GM19455 (cell line): ENCODE measurements at regions not wholly inside any gene's neighbourhood (a gene's known extent, or its start where the extent isn't known, plus 50 kb on each side); places are given as distances from the start of the nearest gene placed in this dataset.
"Not testable (repeated sequence)": the region's sequence is repeated elsewhere in the genome, so short reads cannot be mapped to it uniquely, and the experiment has no call there.

Source experiments
- ATAC-seq: cut with Tn5 transposase; IDR thresholded peaks from one replicate; pipeline ENCODE4 v1.9.1; 2021; ENCODE audit not compliant: unreplicated experiment

DNA sequence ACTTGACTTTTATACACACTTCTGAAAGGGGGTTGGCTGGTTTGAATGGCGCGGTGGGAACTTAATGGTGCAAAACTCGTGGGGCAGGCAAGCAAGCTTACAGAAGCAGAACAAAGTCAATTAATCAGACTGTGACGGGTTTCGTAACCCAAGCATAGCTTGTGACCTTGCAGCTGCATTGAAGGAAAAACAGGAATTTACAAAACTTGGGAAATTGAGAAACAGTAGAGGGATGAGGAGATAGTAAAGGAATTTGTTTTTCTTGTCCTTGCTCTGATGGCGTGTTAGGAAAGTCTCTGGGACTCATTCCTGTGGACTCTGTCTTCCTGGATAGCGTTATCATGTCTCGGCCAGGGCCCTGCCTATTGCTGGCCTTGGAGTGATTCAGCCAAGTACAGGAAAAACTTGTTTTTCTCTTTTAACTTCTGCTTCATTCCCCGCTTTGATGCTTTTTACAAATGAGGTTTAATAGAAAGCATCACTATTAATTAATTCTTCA, 220.0 kb upstream of the KCND2 start:
- no peak for ATAC-seq

DNA sequence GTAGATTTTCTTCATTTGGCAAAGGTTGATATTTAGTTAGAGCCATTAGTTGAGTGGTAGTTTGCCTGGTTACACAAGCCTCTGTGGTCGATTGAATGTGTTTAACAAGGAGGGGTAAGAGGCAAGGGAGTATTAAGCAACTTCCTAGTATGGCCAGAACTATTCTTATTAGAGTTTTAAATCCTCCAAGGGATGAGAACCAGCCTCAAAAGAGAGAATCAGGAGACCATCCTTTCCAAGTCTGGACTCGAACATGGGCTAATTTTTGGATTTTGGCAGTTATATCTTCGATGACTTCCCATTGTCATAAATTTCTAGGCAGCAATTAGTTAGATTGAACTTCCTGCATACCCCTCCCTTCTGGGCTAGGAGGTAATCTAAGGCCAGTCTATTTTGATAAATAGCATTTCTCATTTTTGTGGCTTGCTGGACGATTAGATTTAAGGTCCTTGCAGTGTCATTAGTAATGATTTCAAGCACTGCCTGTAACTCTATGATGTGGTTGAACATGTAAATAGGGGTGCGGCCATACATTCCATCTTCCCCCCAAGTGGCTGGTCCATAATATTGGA, 219.5 kb upstream of the KCND2 start:
- ATAC-seq: no peak

DNA sequence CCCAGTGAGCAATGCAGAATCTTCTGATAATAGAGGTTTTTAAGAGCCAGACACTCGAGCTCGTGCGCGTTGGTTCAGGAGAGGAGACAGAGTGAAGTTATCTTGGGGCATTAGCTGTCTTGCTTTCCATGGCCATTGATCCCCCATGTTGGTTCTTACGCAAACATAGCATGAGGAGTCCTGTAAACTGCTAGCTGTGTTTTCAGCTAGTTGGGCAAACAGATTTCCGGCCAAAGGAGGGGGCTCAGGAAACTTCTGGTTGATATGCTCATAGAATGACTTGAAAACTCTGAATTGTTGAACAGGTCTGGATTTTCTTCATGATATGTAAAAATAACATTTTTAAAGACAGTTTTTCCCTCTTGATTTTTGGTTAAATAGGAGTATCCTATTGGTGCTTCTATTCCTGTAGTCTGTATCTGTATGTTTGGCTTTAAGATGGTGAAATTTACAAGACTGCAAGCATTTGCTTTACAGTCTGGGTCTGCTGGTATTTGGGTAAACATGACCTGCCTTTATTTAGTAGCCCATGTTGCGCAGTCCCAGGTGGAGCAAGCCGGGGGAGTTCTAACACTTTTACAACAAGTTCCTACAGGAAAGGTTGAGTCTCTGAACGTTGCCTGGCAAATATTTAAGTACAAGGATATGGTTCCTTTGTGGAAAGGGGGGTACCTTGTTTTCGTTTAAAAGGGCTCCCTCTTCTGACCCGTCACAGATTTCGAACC, 218.4 kb upstream of the KCND2 start:
- ATAC-seq: no peak

DNA sequence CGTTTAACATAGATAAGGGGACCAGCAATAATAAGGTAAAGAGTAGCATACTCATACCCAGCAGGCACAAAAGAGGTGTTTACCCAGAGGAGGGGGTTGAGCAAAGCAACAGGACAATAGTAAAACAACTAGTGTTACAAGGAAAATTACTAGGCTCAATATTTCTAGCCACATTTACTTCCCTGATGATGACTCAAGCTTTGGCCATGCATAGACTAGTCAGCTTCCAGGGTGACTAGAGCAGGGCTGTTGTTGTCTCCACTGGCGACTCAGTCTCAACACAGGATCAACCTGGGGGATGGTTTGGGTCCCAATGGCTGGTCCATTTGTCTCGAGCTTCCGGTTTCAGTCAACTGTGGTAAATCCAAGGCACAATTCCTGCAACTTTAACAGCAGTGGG, 217.7 kb upstream of the KCND2 start:
- ATAC-seq: no peak

DNA sequence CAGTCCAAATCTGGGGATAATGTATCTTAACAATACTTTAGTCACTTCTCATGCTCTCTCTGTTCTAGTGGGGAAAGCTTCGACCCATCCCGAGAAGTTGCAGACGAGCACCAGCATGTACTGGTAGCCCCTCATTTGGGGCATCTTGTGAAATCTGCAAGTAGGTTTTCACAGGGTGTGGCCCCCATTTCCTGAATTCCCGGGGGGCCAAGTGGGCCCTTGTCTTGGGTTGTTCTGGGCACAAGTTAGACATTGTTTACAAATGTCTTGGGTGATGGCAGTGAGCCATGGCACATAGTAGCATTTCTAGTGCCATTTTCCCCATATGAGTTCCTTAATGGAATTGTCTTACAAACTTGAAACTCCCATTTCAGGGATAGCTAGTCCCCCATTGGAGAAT, 216.7 kb upstream of the KCND2 start:
- ATAC-seq: no peak

DNA sequence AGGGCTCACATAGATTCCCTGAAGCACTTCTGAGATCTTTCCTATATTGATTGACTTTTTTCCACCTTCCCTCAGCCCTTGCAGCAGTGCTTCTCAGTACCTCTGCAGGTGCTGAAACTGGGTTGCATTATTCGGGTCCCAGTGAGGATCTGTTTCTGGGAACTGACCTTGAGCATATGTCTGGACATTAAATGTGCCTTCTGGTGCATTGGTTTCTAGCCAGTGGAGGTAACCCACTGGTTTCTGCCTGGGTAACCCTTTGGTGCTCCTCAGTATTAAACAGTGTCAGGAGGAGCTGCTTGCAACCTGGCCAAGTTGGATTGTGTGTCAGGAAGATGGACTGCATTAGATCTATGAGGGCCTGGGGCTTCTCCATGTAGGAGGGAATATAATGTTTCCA, 213.3 kb upstream of the KCND2 start:
- ATAC-seq: no peak

DNA sequence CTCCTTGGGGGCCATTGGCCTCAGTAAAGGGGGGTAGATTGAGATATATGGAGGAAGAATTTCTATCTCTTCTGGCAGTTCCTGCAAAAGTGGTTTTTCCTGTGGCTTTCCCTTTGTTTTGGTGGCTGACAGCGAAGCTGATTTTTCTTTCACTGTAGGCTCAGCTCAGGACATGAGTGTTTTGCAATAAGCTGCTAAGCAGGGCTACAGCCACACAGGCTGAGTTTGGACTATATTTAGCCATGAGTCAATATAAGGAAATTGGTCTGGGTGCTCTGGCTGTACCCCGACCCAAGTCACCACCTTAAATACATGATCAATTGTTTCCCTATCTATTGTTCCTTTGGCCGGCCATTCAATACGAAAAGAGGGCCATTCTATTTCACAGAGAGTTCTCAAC, 212.7 kb upstream of the KCND2 start:
- ATAC-seq: no peak

DNA sequence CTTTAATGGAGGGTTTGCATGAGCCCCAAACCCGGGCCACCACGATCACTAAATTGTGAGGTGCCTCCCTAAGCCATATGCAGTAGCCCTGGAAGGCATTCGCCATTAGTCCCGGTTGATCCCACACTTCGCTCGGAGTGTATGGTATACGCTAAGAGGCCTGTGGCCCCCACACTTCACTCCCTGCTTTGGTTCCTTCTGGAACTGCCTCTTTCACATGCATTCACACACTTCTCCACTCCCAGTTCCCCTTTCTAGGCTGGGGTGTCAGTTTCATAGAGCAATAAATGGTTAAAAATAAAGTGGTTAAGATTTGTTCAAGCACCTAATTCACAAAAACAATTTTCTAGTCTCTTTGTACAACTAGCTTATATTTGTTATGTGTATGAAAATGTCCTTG, 212.1 kb upstream of the KCND2 start:
- ATAC-seq: no peak

DNA sequence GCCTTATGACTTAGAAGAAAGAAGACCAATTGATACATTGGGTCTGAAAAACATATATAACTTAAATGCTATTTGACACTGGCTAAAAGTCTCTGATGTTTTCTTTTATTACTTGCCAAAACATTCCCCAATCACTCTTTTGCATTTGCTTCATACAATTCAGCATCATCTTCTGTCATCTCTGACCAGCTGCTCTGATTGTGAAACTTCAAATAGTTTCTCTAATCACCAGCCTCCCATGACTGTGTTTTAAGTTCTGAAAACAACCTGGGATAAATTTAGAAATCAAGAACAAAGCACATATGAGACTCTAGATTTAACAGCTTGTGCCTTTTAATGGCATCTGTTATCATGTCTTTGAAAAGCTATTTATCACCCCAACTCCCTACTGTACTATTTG, 208.4 kb upstream of the KCND2 start:
- ATAC-seq: peak; percentile 78

DNA sequence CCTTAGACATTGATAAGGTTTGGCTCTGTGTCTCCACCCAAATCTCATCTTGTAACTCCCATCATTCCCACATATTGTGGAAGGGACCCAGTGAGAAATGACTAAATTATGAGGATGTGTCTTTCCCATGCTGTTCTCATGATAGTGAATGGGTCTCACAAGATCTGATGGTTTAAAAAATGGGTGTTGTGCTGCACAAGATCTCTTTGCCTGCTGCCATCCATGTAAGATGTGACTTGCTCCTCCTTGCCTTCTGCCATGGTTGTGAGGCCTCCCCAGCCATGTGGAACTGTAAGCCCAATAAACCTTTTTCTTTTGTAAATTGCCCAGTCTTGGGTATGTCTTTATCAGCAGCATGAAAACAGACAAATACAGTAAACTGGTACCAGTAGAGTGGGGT, 206.1 kb upstream of the KCND2 start:
- ATAC-seq: not testable (repeated sequence)

DNA sequence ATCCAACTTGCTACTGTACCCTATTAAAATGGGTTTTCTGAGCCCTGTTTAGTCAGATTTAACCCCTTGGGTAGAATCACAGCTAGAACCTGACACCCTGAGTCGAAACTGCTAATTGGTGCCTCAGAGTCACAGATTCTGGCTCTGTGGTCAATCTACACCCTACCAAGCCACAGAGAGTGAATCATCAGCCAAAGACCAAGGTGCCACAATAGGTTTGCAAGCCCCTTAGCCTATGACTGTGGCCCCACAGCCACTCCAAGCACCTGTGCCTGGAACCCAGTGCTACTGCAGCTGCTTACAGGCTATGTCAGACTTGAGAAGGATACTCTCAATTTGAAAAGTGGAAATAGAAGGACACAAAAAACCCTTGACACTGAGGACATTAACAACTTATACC, 202.8 kb upstream of the KCND2 start:
- ATAC-seq: no peak

DNA sequence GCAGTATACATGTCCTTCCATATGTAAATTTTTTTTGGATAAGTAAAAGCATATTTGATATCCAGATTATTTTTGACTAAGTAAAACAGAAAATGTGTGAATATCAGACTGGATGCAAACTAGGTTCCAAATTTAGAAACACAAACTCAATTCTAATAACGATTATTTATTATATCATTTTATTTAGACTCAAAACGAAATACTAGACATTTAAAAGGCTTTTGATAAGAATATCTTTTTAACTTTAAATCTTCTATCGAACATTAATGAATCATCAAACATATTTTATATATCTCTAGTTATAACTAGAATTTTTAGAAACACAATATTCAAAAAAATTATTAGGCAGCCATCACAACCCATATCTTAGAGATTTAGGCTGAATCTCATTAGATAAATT, 195.2 kb upstream of the KCND2 start:
- no peak for ATAC-seq

DNA sequence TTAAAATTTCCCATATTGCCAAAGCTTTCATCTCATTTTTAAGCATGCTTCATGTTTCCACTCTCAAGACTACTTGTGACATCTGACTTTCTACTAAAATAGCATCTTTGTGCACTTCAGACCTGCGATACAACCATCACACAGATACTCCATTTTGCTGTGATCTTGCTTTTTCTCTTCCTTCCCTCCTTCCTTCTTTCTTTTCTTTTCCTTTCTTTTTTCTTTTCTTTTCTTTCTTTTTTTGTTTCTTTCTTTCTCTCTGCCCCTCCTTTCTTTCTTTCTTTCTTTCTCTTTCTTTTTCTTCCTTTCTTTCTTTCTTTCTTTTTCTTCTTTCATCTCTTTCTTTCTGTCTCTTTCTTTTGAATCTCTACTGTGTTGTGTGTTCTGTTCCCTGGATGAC, 194.0 kb upstream of the KCND2 start:
- no peak for ATAC-seq

DNA sequence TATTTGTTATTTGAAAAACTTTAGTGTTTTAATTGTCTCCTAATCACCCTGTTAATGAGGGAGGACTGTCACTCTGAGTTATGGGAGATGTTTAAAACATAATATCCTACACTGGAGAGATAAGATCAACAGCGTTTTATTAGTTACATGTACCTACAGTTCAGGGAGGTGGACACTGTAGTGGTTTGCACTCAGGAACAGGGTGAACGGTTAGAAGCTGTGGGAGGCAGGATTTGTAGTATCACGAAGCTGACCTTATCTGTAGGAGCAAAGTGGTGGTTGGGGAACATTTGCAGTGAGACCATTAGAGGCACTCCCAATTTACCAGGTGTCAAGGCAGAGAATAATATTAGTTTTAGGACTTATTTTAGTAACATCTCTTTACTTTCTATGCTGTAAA, 193.3 kb upstream of the KCND2 start:
- ATAC-seq: no peak

DNA sequence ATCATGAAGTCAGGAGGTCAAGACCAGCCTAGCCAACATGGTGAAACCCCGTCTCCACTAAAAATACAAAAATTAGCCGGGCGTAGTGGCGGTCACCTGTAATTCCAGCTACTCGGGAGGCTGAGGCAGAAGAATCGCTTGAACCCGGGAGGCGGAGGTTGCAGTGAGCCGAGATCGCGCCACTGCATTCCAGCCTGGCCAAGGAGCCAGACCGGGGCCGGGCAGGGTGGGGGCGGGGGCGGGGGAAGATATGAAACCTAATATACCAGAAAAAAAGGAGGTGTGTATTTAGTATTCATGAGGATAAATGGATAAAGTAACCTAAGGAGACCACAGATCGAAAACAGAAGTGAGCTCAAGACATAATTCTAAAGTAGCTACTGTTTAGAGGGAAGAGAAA, 186.5 kb upstream of the KCND2 start:
- not testable (repeated sequence) for ATAC-seq

DNA sequence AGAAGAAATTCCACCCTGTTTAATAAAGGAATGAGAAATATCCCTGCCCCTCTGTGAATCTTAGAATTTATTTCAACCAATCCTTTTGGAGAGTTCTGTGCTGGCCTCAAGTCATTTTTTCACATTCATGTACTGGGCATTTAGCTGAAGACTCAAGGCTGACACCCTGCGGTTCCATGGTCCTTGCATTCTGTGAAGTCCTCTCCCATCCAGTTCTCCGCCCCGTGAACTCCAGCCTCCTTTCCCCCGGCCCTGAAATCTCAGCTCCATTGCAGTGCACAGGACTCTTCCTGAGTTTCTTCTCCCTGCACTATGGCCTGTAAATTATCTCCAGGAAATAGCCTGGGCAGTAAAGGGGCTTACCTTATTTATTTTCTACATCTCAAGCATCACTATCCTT, 183.0 kb upstream of the KCND2 start:
- ATAC-seq: no peak

DNA sequence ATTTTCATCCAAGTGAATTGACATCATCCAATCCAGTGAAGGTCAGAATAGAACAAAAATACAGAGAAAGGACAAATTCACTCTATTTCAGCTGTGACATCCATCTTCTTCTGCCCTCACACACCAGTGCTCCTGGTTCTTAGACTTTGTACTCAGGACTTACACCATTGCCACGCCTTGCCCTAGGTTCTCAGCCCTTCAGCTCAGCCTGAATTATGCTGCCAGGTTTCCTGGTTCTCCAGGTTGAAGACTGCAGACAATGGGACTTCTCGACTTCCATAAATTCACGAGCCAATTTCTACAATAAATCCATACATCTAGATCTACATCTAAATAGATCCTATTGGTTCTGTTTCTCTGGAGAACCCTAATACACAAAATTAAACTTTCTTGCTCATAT, 181.2 kb upstream of the KCND2 start:
- ATAC-seq: no peak

DNA sequence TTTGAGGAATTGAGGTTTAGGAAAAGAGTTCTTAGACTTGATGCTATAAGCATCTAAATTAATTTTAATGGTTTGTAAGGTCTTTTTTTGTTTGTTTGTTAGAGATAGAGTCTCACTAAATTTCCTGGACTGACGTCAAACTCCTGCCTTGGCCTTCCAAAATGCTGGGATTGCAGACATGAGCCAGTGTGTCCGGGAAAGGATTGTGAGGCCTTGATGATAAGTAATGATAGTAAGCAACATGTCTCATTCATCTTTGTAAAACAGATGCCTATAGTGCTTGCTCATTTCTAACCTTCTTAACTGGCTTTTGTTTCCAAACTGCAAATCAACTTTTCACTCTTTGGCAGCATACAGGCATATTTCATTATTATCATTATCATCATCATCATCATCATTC, 176.0 kb upstream of the KCND2 start:
- no peak for ATAC-seq

DNA sequence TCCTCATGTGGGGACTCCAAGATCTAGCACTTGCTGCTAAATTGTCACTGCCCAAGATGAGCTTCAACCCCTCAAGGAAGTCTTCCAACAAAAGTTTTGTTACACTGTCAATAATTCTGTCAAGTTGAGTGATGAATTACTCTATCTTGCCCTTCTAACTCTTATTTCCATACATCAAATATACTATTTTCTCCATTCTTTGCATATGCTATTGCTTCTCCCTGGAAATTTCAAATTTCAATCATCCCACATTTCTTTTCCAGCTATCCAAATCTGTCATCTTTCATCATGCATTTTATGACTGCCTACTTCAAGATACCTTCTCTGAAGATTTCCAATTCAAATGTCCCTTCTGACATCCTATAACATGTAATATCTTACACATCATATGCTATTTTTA, 175.2 kb upstream of the KCND2 start:
- no peak for ATAC-seq

DNA sequence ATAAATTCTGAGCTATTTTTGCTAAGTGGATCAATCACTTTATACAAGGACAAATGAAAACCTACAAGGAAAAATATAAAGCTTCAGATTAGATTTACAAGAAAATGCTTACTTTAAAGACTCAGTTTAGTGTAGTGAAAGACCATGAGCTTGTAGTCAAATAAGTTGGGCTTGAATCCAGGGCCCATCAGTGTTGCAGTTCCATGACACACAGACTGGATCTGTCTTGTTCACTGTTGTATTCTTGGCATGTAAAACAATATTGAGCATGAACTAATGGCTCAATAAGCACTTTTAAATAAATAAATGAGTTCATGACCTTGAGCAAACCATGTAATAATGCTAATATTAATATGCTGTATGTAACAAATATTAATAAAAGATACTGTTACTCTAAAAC, 164.6 kb upstream of the KCND2 start:
- no peak for ATAC-seq

DNA sequence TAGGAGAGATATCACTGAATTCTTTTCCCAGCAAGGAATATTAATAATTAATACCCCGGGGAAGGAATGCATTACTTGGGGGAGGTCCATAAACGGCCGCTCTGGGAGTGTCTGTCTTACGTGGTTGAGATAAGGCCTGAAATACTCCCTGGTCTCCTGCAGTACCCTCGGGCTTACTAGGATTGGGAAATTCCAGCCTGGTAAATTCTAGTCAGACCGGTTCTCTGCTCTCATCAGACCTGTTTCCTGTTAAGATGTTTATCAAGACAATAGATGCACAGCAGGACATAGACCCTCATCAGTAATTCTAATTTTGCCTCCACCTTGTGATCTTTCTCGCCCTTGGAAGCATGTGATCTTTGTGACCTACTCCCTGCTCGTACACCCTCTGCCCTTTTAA, 162.8 kb upstream of the KCND2 start:
- no peak for ATAC-seq

DNA sequence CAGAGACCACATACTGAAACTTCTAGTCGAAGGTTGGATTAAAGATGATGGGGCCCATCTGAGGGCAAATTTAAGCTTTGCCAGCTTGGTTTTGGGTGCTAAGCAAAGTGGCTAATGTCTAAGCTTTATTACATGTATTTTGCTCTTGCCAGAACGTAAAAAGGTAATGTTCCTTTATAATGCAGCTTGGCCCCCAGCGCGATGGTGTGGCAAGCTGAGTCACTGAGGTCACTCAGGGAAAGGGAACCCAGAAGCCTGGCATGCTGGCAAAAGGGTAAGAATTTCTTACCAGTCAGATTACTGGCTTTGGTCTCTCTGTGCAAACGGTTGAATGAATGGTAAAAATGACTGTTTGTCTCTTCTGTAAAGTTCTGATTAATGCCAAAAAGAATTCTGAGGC, 158.3 kb upstream of the KCND2 start:
- no peak for ATAC-seq

DNA sequence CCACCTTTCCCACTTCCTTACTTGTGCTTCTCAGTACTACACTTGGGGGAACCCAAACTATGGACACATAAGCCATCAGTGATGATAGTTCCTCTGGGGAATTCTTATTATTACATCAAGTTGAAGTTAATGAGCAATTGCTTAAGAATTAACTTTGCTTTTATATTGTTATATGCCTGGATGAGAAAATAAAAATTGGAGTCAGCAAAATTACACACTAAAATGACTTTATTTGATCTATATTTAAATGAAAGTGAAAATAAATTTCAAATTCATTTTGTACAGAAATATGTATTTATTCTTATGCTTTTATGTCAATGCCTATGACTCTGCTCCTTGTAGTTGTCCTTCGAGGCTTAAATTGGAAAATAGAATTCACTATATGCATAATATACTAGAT, 149.4 kb upstream of the KCND2 start:
- no peak for ATAC-seq
